ENCODE measurements at regions not wholly inside any gene's neighbourhood (a gene's known extent, or its start where the extent isn't known, plus 50 kb on each side); places are given as distances from the start of the nearest gene placed in this dataset.

DNA sequence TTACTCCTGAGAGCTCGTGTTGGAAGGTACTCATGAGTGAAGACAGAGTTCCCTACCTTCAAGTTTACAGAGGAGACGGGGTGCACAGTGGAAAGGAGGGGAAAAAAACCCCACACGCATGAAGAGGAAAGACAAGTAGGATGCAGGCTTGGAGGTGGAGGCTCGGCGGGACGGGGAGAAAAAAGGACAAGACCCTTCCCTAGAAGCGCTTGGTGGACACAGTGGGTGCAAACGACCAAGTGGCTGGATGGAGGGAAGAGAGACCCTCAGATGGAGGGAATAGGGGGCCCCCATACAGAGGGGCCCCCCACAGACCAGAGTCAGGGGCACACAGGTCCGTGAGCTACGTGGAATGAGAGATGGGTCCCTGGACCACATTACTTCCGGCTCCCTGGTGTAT, 380.1 kb downstream of the SHANK2 start (continued):
- TF ChIP-seq TAF15 (IDR thresholded peaks at IDR 0.05; ENCODE audit: low read depth, low read length), result no peak
- TF ChIP-seq, protein P1, sequence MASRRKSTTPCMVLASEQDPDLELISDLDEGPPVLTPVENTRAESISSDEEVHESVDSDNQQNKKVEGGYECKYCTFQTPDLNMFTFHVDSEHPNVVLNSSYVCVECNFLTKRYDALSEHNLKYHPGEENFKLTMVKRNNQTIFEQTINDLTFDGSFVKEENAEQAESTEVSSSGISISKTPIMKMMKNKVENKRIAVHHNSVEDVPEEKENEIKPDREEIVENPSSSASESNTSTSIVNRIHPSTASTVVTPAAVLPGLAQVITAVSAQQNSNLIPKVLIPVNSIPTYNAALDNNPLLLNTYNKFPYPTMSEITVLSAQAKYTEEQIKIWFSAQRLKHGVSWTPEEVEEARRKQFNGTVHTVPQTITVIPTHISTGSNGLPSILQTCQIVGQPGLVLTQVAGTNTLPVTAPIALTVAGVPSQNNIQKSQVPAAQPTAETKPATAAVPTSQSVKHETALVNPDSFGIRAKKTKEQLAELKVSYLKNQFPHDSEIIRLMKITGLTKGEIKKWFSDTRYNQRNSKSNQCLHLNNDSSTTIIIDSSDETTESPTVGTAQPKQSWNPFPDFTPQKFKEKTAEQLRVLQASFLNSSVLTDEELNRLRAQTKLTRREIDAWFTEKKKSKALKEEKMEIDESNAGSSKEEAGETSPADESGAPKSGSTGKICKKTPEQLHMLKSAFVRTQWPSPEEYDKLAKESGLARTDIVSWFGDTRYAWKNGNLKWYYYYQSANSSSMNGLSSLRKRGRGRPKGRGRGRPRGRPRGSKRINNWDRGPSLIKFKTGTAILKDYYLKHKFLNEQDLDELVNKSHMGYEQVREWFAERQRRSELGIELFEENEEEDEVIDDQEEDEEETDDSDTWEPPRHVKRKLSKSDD (conservative IDR thresholded peaks at IDR 0.05; ENCODE audit: low read length), result no peak

GRCh38 chr11:70872955-70873735, 379.2 kb downstream of the SHANK2 start:
- no peak overlapping the region for H3K27ac ChIP-seq (ENCODE audit: extremely low read depth, low read depth, low read length)
- WGBS (ENCODE audit: insufficient coverage, low coverage, missing lambda C conversion rate), result 4% methylated on average over 13 of the region's 14 CpGs
- H3K36me3 ChIP-seq (ENCODE audit: control insufficient read depth, insufficient read depth, low read length), result no peaks in the 10 kb centered on the region
- FAIRE-seq, result no peak
- no TSS peak for BruUV-seq (replicated peaks)
- intact Hi-C loops (cut with micrococcal nuclease) (no loop called here), in situ Hi-C loops (cut with MboI) (no loop called here)
- H3K27me3 ChIP-seq (ENCODE audit: control insufficient read depth in 2 of 2, insufficient read depth in 2 of 2, low read length in 2 of 2), result peaks cover 0 to 38% of the 10 kb centered on the region in 2 experiments; a peak in 4 of 5 replicates
- peaks cover 6% of the 10 kb centered on the region for H4K20me1 ChIP-seq (replicated peaks; ENCODE audit: control insufficient read depth, insufficient read depth, low read length)
- H3K9me1 ChIP-seq (ENCODE audit: control insufficient read depth, insufficient read depth, low read length), result no peaks in the 10 kb centered on the region
- no peak overlapping the region for H3K9ac ChIP-seq (ENCODE audit: insufficient read depth in 1 of 2, low read depth in 2 of 2, low read length in 2 of 2)
- ATAC-seq, result no peak
- H3K79me2 ChIP-seq (ENCODE audit: control insufficient read depth, insufficient read depth, low read length), result no peaks in the 10 kb centered on the region
- TF ChIP-seq RFX1 (IDR thresholded peaks at IDR 0.05) (peak; percentile 43; the same call in 1 of the 2 replicates), ZC3H4 (CRISPR knock-in tag; IDR thresholded peaks at IDR 0.05; ENCODE audit: borderline replicate concordance) (no peak), TAF9B (IDR thresholded peaks at IDR 0.05; ENCODE audit: partially characterized antibody) (no peak), EZH2 (IDR thresholded peaks at IDR 0.05; ENCODE audit: borderline replicate concordance, low read depth, low read length) (no peak)
- TF ChIP-seq, protein P2, sequence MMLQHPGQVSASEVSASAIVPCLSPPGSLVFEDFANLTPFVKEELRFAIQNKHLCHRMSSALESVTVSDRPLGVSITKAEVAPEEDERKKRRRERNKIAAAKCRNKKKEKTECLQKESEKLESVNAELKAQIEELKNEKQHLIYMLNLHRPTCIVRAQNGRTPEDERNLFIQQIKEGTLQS (IDR thresholded peaks at IDR 0.05), result no peak
- TF ChIP-seq, protein P2 (CRISPR knock-in tag; conservative IDR thresholded peaks at IDR 0.05), result no peak
- no peak for DNase-seq (ENCODE audit: extremely low read depth in 1 of 4, low spot score in 3 of 4)
- no peak overlapping the region for H2AFZ ChIP-seq (ENCODE audit: low read depth, low read length)
- CTCF ChIA-PET (ENCODE audit: low intra/inter-chr PET ratio), result no interaction called here
- H3K4me2 ChIP-seq (ENCODE audit: insufficient read depth, low read length), result no peak overlapping the region
- no peaks in the 10 kb centered on the region for H3K9me3 ChIP-seq (replicated peaks; ENCODE audit: control insufficient read depth, insufficient read depth, low read depth, low read length)
- no peaks in the 10 kb centered on the region for H3K4me1 ChIP-seq (replicated peaks in 1 of 2; ENCODE audit: control insufficient read depth in 2 of 2, insufficient read depth in 2 of 2, low read length in 2 of 2)
- POLR2A ChIA-PET, result no interaction called here
- no peak overlapping the region for H3K4me3 ChIP-seq

Measured in K562 (cell line).